GM19397 (cell line): ENCODE measurements at regions not wholly inside any gene's neighbourhood (a gene's known extent, or its start where the extent isn't known, plus 50 kb on each side); places are given as distances from the start of the nearest gene placed in this dataset.

Experiments used
- ATAC-seq: cut with Tn5 transposase; IDR thresholded peaks from one replicate; pipeline ENCODE4 v1.9.1; 2021; ENCODE audit warnings: mild to moderate bottlenecking, moderate library complexity; ENCODE audit not compliant: unreplicated experiment

DNA sequence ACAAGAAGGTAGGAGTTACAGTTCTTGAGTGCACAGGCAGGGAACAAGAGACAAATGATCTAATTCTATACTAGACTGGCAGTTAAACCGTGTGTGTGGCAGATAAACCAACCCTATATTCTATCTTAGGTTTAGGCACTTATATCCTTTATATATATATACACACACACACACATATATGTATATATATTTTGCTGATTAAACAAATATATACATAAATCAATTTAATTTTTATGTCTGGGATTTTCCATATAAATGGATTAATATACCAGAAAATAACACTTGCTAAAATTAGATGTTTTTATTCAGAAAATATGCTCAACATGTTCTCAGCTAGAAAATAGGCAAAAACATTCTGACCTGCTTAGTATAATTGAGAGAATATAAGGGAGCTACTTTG lies 887.9 kb upstream of the KLHL29 start:
- ATAC-seq: no peak

DNA sequence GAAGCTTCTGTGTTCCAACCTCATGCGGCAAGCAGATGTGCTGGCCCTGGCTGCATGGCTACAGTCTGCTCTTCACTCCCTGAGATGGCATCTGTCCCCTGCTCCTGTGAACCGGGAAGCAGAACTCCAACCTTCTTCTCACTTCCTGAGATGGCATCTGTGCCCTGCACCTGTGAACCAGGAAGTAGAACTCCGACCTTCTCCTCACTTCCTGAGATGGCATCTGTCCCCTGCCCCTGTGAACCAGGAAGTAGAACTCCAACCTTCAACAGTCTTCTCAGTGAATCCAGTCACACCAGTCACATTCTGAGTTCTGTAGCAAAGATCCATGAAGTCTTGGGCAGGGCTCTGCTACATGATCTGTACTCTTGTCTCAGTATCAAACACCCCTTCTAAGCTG lies 887.2 kb upstream of the KLHL29 start:
- ATAC-seq: no peak

DNA sequence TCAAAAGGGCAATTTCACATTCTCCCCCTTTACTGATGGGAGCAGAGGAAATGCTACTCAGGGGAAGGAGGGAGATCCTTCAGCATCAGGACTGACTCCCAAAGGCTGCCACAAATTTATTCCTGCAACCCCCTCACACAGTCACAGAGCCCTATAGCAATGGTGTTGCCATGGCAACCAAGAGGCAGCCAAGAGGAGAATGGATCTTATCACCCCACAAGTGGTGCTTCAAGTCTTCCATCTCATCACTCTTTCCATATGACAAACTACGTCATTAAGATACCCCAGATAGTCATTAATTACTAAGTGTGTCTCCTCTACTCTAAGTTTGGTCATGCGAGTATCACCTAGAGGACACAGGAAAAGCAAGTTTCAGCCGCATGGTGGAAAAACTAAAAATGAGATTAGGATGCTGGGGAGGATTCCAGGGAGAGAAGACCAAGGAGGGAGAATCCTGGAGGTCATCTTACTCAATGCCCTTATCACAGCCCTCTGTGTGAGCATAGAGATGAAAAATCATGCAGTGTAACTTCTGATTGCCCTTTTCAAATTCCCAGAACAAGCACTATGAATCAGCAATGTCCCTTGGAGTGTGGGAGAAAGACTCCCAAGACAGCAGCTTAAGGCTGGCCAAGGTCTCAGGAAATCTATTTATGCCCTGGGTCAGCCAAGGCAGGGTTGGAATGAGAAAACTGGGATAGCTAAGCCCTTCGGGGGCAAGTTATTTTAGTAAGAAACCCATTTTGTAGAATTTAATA lies 885.7 kb upstream of the KLHL29 start:
- ATAC-seq: no peak

DNA sequence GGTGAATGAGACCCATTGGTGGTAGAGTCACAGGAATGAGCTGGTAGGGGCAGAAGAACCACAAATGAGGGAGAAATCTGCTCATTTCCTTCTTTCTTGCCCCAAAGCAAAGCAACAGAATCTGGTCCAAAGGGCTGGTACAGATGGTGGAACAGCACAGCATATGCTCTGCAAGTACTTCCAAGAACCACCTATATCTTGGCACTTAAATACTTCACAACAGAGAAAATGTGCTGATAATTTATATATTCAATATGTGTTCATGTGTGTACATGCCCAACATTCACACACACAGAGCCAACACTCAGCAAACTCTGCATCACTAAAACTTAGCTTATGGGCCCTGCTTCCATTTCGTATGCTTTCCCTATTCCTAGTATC lies 884.4 kb upstream of the KLHL29 start:
- ATAC-seq: no peak

DNA sequence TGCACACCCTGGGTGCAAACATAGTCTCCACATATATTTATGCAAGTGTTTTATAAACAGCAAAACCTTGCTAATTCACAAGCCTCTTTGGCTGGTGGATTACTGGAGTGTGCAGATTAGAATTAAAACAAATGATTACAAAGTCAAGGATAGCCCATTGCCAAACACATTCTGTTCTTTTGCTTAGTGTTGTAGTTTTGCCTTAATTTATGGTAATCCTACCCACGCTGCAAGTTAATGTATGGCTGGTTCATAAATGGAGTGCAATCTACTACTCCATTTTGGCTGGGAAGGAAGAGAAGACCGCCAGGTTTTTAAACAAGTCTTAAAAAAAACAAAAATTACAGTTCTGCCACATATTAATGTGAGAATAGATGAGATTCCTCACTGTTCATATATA lies 883.1 kb upstream of the KLHL29 start:
- no peak for ATAC-seq

DNA sequence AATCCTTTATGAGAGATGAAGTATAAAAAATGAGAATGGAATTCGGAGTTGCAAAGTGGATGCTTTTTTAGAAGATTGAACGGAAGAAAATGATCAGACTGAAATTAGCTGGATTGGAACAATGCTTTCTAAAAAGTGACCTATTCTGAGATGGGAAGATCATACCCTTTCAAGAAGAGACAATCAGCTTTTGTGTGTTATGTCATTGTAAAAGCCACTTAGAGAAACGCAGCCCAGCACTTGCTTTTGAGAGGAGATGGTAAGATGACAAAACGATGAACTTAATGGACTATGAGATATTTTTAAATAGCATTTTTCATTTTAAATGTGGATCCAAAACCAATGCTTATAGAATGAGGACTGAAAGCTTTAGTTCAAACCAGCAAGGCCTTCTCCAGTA lies 871.4 kb upstream of the KLHL29 start:
- no peak for ATAC-seq

DNA sequence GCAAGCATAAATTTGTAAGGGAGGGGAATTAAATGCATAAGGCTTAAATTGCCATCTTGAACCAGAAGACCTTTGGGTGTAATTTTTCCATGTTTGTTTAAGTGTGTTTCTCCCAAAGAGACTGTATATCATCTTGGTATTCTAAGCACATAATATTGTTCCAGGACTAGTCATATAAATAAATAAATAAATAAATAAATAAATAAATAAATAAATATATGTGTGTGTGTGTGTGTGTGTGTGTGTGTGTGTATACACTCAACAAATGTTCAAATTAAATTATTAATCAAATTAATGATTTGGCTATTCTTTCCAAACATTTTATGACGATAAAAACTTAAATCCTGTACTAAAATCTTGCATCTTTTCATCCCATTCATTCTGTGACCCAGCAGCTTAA lies 867.8 kb upstream of the KLHL29 start:
- no peak for ATAC-seq

DNA sequence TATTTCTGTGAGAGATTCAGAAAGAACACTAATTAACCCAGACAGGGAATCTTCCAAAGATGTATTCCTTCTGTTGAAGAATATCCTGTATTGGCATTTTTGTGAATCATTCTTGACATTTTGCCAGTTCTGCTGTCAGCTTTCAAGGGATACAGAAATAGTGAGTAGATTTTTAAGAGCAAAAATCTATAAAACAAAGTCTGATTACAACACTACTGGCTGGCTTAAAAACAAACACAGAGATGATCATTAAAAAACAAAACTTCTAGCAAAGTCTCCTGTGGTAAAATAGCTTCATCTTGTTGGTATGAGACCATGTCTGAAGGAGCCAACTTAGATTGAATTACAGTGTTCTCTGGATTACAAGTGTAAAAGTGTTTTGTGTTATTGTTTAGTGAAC lies 866.3 kb upstream of the KLHL29 start:
- ATAC-seq: no peak

DNA sequence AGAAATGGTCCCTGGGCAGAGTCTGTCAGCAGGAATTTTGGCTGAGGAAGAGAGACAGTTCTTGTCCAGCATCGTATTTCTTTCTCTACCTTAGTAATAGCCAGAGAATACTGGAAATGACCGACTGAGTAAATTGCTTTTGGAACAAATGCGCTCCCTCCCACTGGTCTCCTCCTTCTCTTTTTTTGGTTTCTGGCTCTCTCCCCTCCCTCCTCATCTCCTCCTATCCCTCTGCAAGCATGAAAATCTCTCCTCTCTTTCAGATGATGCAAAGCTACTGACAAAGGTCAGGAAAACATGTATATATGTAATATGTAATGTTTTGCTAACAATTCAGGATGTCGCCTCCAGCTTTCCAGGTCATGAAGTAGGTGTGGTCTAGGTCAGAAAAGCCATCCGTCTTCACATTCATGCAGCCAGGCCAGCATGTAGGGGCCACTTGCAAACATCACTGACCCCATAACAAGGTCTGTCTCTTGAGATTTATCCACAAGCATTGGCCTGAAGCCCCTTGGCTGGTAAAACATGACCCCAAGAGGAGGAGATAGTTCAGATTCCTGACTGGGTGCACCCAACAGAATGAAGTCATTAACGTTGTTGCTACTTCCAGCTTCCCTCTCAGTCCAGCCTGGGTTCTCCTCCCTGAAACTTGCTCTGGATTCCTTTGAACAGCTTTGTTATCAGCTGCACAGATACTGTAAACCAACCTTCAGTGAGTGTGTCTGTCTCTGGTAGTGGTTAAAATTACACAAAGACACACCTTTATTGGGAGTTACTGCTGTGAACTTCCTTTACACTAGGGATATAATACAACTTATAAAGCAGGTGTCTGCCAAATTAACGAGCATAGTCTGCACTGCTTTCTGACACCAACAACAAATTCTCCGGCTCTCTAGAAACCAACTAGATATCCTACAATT lies 864.4 kb upstream of the KLHL29 start:
- ATAC-seq: no peak

DNA sequence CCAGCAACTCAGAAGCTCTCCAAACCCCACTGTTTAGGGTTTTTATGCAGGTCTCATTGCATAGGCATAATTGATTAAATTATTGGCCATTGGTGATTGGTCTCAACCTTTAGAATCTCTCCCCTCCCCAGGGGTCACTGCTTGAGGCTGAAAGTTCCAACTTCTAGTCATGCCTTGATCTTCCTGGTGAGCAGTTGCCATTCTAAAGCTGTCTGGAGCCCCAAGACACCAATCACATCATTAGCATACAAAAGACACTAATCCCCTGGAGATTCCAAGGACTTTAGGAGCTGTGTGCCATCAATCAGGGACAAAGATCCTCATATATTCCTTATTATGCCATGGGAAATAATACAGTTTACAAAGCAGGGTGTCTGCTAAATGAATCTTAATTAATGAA lies 863.4 kb upstream of the KLHL29 start:
- ATAC-seq: no peak

DNA sequence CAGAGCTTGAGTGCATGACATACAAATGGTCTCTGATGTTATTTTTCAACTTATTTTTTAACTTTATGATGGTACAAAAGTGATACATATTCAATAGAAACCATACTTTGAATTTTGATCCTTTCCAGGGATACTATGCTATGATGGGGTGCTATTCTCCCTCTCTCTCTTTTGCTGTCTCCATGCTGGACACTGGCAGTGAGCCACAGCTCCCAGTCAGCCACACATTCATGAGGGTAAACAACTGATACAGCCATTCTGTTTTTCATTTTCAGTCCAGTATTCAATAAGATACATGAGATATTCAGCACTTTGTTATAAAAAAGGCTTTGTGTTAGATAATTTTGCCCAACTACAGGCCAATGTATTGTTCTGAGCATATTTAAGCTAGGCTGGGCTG lies 859.3 kb upstream of the KLHL29 start:
- no peak for ATAC-seq

DNA sequence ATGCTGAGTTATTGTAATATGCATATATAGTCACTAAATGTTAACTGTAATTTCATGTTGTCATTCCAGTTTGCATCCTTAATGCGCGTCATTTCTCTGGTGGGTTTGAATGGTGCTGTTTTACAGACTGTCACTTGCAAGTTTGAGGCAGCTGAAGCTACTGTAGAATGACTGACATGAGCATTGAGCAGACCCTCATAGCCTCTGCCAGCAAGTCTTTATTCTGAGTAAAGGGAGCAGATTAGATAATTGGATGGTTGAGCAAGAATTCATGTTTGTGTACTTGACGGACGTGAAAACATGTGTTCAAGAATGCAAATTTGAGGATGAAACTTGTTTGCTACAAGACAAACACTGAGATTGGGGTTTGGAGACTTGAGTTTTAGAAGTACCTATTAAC lies 854.8 kb upstream of the KLHL29 start:
- ATAC-seq: no peak

DNA sequence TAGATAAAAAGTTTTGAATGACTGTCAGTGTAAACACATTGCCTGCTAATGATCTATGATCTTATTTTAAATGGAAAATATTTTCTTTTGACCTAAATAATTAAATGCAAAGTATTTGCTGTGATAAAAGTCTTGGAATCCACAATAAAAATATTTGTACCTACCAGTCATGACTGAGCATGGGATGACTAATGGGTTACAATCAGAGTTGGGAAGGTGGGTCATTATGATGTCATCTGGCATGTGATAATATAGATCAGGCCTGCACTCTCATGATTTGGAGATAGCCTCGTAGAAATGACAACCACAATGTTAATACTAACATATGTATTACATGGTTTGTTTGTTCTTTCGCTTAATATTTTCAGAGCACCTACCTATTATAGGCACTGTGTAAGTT lies 848.8 kb upstream of the KLHL29 start:
- no peak for ATAC-seq

DNA sequence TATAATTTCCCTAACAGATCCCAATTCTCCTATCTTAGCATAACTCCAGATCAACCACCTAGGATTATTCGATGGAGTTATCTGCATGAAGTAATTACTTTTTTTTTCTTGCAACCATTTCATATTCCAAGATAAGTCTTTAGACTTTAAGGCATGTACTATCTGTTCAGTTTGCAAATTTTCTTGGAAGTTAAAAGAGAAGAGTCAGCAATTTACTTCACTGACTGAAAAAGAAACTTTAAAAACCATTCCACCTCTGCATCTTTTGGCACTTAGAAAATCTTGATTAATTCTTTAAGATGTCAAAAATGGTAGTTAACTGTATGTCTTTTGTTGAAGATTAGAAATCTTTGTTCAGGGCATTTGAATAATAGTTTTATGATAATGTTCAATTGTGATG lies 830.5 kb upstream of the KLHL29 start:
- ATAC-seq: no peak

DNA sequence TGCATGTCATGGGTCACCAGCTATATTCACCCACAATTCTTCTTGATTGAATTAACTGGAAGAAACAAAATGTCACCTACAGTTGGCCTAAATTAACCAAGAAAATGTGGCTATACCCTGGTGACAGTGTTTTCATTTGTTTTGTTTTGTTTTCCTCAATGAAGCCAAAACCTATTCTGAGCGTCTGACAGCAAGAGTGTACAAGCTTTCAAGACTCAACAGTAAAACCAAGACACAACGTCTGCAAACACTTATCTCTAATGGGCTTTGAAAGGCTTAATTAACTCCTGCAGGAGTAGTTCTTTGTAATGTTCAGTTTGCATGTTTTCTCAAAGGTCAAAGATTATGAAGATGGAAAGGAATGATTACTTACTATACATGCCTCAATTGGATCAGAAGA lies 827.6 kb upstream of the KLHL29 start:
- no peak for ATAC-seq

DNA sequence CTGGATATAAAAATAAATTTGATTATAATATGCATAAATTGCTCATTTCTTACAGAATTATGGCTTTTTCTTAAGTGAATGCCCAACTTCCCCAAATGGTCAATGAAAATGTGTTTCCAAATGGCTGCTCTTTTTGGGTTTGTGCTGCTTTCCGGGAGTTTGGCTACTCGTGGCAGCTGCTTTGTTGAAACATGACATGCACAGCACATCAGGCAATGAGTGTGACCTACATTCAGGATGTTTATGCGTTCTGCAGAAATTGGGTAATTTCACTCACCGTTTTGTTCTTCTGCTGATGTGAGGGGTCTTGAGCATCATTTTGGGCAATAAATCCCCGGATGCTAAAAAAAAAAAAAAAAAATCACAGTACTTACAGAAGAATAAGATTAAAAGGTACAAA lies 825.0 kb upstream of the KLHL29 start:
- ATAC-seq: no peak

DNA sequence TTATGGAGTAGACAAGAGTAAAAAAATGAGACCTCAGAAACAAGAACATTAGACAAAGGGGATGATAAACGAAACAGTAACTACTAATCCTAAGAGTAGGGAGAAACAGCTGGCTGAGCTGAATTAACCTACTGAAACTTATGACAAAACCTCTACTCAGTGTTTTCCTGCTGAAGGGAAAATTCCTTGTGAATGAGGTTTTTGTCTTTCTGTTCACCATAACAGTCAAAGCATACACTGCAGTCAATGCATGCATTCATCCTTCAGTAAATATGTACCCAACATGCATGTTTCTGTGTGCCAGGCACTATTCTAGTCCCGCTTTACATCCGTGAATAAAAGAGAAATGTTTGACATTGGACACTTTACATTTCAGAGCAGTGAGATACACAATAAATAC lies 805.6 kb upstream of the KLHL29 start:
- ATAC-seq: no peak

DNA sequence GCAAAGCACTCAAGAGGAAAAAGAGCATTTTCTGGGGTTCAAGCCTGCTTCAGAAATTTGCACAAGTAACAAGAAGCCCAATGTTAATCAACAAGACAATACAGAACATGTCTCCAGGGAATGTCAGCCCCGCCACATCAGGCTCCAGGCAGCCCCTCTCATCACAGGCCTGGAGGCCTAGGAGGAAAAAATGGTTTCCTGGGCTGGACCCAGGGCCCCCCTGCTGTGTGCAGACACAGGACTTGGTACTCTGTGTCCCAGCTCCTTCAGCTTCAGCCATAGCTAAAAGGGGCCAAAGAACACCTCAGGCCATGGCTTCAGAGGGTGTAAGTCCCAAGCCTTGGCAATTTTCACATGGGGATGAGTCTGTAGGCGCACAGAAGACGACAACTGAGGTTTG lies 802.9 kb upstream of the KLHL29 start:
- ATAC-seq: no peak

DNA sequence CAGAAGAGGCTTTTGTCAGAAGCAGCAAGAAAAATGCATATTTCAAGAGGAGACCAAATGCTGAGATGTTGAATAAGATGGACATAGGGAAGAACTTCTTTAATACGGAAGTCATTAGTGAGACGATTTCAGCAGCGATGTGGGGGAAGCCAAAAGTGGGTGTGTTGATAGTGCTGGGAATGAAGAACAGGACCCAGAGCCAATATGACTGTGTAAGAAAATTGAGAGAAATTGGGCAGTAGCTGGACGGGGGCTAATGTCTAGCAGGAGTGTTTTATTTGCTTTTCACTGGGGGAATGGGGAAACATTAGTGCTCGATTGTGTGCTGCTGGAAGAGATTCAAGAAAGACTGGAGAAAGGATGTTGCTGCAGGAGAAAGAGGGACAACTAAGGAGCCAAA lies 788.7 kb upstream of the KLHL29 start:
- no peak for ATAC-seq

DNA sequence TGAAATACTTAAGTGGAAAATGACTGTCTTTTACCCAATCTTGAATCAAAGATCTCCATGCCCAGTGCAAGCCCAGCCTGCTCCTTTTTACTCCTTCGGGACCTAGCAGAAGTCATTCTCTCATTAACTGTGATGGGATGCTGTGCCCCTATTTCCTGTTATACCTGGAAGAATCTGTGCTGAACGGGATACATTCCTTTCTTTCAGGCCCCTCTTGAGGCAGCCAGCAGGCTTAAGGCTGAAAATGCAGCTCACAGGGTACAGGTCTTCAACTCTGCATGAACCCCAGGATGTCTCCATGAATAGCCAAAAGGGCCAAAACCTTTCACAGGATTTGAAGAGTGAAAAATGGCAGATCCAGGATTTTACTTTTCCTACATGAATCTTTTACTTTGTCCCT lies 784.8 kb upstream of the KLHL29 start:
- no peak for ATAC-seq

DNA sequence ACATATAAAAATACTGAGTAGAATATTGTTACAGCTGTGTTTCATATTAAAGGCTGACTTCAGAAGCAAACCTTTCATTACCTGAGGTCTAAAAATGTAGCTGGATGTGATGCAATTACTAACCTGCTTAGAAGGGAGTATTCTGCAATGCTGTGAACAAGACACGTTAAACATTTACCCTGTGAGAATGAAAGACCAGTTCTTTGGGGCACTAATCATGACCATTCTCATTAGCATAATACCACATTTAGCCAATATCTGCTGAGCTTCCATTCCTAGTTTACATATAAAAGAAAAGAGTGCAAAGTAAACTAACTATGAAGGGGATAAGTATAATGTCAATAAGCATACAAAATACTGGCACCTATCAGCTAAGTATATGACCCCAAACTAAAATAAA lies 784.0 kb upstream of the KLHL29 start:
- ATAC-seq: no peak

DNA sequence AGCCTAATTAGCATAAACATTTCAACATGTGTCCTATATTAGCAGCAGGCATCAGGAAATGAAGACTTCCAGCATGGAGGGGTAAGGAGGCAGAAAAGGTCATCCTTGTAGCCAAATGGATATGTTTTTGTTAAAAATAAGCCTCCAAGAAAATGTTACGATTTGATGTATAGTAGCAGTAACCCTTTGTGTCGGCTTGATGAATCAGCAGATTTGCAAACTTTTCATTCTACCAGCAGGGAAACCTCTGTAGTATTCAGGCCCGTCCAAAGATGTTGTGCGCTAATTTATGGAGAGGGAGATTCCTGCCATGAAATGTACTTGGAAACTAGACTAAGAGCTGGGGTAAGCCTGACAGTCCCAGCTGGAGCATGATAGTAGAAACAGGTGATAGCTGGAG lies 780.8 kb upstream of the KLHL29 start:
- ATAC-seq: no peak
